Anterior cingulate cortex (tissue), 58 donors: ENCODE measurements at regions not wholly inside any gene's neighbourhood (a gene's known extent, or its start where the extent isn't known, plus 50 kb on each side); places are given as distances from the start of the nearest gene placed in this dataset.
"Not testable (repeated sequence)": the region's sequence is repeated elsewhere in the genome, so short reads cannot be mapped to it uniquely, and the experiment has no call there.

Experiments used
- DNase-seq, 58 donors: peaks; one replicate each; lab custom pipeline; 2025; lab: John Stamatoyannopoulos, UW

- DNase-seq: no peak
These were observed 366.0 kb upstream of the FGF13 start for GRCh38 chrX:139077281-139078250.

- DNase-seq: no peak
These were observed 351.8 kb upstream of the FGF13 start for GRCh38 chrX:139063364-139063763.

- no peak for DNase-seq
These were observed 347.4 kb upstream of the FGF13 start for GRCh38 chrX:139058831-139059495.

GRCh38 chrX:139052461-139052860 lies 340.9 kb upstream of the FGF13 start:
- no peak for DNase-seq

GRCh38 chrX:139049465-139049864 lies 337.9 kb upstream of the FGF13 start:
- no peak for DNase-seq

- no peak for DNase-seq
These were observed 333.2 kb upstream of the FGF13 start for GRCh38 chrX:139044680-139045079.

- DNase-seq: no peak
These were observed 327.5 kb upstream of the FGF13 start for GRCh38 chrX:139039041-139039440.

GRCh38 chrX:139026811-139027210 lies 315.3 kb upstream of the FGF13 start:
- no peak for DNase-seq

GRCh38 chrX:139026406-139026805 lies 314.9 kb upstream of the FGF13 start:
- no peak for DNase-seq

- DNase-seq: no peak
These were observed 314.3 kb upstream of the FGF13 start for GRCh38 chrX:139025816-139026215.

- DNase-seq: no peak
These were observed 312.0 kb upstream of the FGF13 start for GRCh38 chrX:139023531-139023930.

- DNase-seq: no peak
These were observed 309.3 kb upstream of the FGF13 start for GRCh38 chrX:139020801-139021200.

- DNase-seq: no peak
These were observed 306.9 kb upstream of the FGF13 start for GRCh38 chrX:139018436-139018835.

GRCh38 chrX:139015627-139016026 lies 304.1 kb upstream of the FGF13 start:
- no peak for DNase-seq

- no peak for DNase-seq
These were observed 296.7 kb upstream of the FGF13 start for GRCh38 chrX:139008185-139008584.

- DNase-seq: not testable (repeated sequence)
These were observed 292.5 kb upstream of the FGF13 start for GRCh38 chrX:139003856-139004527.

- DNase-seq: no peak
These were observed 290.8 kb upstream of the FGF13 start for GRCh38 chrX:139002319-139002718.

GRCh38 chrX:138996268-138996667 lies 284.8 kb upstream of the FGF13 start:
- no peak for DNase-seq

- DNase-seq: no peak
These were observed 283.9 kb upstream of the FGF13 start for GRCh38 chrX:138995458-138995857.

GRCh38 chrX:138990425-138990824 lies 278.9 kb upstream of the FGF13 start:
- DNase-seq: not testable (repeated sequence)

- DNase-seq: no peak
These were observed 275.3 kb upstream of the FGF13 start for GRCh38 chrX:138986866-138987265.
